Activated CD4-positive, CD25-positive, alpha-beta regulatory T cell treated with anti-CD3 and anti-CD28 coated beads, Interleukin-2, amount 50 U/mL, for 24 hours (primary cell): ENCODE measurements at regions not wholly inside any gene's neighbourhood (a gene's known extent, or its start where the extent isn't known, plus 50 kb on each side); places are given as distances from the start of the nearest gene placed in this dataset.

Source experiments
- ATAC-seq, 2 donors: fragments of 150-1000 bp; cut with Tn5 transposase; one replicate each; pipeline ENCODE4 v1.10.0; 2021; ENCODE audit warnings: mild to moderate bottlenecking in 1 of 2, moderate library complexity in 1 of 2

- ATAC-seq, result no peak
Measured at GRCh38 chr2:66966631-66967030, 430.5 kb upstream of the ETAA1 start.

GRCh38 chr2:66968946-66969345, 428.2 kb upstream of the ETAA1 start:
- no peak for ATAC-seq

- no peak for ATAC-seq
Measured at GRCh38 chr2:66981074-66981473, 416.1 kb upstream of the ETAA1 start.

- ATAC-seq, result no peak
Measured at GRCh38 chr2:66982766-66983165, 414.4 kb upstream of the ETAA1 start.

- ATAC-seq, result no peak
Measured at GRCh38 chr2:66984864-66985263, 412.3 kb upstream of the ETAA1 start.

- no peak for ATAC-seq
Measured at GRCh38 chr2:66985906-66986305, 411.2 kb upstream of the ETAA1 start.

GRCh38 chr2:66987733-66988132, 409.4 kb upstream of the ETAA1 start:
- no peak for ATAC-seq

GRCh38 chr2:66994654-66995053, 402.5 kb upstream of the ETAA1 start:
- ATAC-seq, result no peak

- no peak for ATAC-seq
Measured at GRCh38 chr2:66995636-66996035, 401.5 kb upstream of the ETAA1 start.

- ATAC-seq, result no peak
Measured at GRCh38 chr2:67002618-67003371, 394.3 kb upstream of the ETAA1 start.

- no peak for ATAC-seq
Measured at GRCh38 chr2:67006373-67006960, 390.7 kb upstream of the ETAA1 start.

GRCh38 chr2:67008155-67008554, 389.0 kb upstream of the ETAA1 start:
- ATAC-seq, result no peak

GRCh38 chr2:67012165-67012564, 385.0 kb upstream of the ETAA1 start:
- no peak for ATAC-seq

GRCh38 chr2:67013821-67014220, 383.3 kb upstream of the ETAA1 start:
- no peak for ATAC-seq

- no peak for ATAC-seq
Measured at GRCh38 chr2:67015681-67016080, 381.5 kb upstream of the ETAA1 start.

- ATAC-seq, result no peak
Measured at GRCh38 chr2:67018301-67018700, 378.8 kb upstream of the ETAA1 start.

- ATAC-seq, result no peak
Measured at GRCh38 chr2:67032076-67032475, 365.1 kb upstream of the ETAA1 start.

- ATAC-seq, result no peak
Measured at GRCh38 chr2:67036444-67036843, 360.7 kb upstream of the ETAA1 start.

- no peak for ATAC-seq
Measured at GRCh38 chr2:67037655-67038054, 359.5 kb upstream of the ETAA1 start.

- ATAC-seq, result no peak
Measured at GRCh38 chr2:67038195-67038594, 358.9 kb upstream of the ETAA1 start.

GRCh38 chr2:67039058-67039457, 358.1 kb upstream of the ETAA1 start:
- no peak for ATAC-seq

GRCh38 chr2:67039517-67040103, 357.5 kb upstream of the ETAA1 start:
- no peak for ATAC-seq

- no peak for ATAC-seq
Measured at GRCh38 chr2:67041051-67041450, 356.1 kb upstream of the ETAA1 start.

- ATAC-seq, result no peak
Measured at GRCh38 chr2:67043781-67044478, 353.2 kb upstream of the ETAA1 start.
